ENCODE measurements at regions not wholly inside any gene's neighbourhood (a gene's known extent, or its start where the extent isn't known, plus 50 kb on each side); places are given as distances from the start of the nearest gene placed in this dataset.
A peak's percentile ranks its signal among the peaks of the same experiment; 100 is the strongest.

DNA sequence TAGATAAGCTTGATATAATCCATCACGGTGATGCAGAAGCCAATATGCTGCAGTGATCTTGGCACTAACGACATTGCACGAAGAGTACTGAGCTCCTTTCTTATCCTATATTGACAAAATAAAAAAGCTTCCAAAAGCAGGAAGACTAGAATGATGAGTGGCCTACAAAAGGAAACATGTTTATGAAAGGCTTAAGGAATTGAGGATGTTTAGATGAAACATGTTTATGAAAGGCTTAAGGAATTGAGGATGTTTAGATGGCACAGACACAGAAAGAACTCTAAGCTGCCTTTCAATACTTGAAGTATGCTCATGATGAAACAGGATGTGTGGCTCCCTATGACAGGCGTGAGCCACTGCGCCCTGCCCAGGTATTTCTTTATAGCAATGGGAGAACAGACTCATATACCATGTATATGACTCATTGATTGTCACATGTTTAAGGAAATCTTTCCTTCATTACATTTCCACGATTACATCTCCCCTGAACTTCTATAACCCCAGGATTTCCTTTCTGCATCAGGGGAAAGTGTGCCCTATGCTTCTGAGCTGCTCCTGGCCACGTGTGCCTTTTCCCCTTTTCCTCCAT lies 690.8 kb upstream of the ARGLU1 start:
- DNase-seq (ENCODE audit: low read depth, low spot score), result no peak

DNA sequence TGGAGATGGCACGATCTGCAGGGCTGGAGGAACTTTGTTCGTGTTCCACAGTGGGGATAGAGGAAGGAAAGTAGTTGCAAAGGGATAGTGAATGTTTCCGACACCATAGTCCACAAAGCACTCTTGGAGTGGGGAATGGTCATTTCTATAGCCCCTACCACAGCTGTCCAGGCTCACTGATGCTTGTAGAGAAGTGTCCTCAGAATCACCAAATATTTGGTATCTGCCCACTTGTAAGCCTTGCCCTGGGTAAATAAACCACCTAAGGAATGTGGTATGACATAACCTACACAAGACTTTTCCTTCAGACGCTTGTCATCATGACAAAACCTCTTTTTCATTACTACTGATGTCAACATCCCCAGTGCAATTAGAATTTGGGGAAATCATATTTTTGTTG lies 686.5 kb upstream of the ARGLU1 start:
- DNase-seq (ENCODE audit: low read depth, low spot score), result no peak

DNA sequence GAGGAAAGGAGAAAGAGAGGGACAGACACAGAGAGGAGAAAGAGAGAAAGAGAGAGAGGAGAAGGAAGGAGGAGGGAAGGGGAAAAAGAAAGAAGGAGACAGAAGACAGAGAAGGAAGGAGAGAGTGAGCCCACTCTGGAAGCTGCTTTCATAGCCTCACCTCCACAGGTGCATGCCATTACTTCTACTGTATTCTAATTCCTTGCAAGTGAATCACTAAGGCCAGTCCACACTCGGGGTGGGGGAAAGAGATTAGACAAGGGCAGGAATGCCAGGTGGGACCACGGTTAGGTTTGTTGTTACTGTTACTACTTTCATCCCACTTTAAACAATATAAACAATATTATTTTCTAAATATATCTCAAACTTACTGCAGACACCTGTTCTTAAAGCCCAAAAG lies 684.5 kb upstream of the ARGLU1 start:
- no peak for DNase-seq (ENCODE audit: low read depth, low spot score)

GRCh38 chr13:107252021-107252420 lies 684.1 kb upstream of the ARGLU1 start:
- no peak for DNase-seq (ENCODE audit: low read depth, low spot score)

- DNase-seq (ENCODE audit: low read depth, low spot score), result no peak
Measured at GRCh38 chr13:107251341-107251740, 683.4 kb upstream of the ARGLU1 start.

- DNase-seq (ENCODE audit: low read depth, low spot score), result no peak
Measured at GRCh38 chr13:107250628-107251027, 682.7 kb upstream of the ARGLU1 start.

- DNase-seq (ENCODE audit: low read depth, low spot score), result no peak
Measured at GRCh38 chr13:107244241-107244640, 676.3 kb upstream of the ARGLU1 start.

- no peak for DNase-seq (ENCODE audit: low read depth, low spot score)
Measured at GRCh38 chr13:107242138-107242537, 674.2 kb upstream of the ARGLU1 start.

- DNase-seq (ENCODE audit: low read depth, low spot score), result no peak
Measured at GRCh38 chr13:107241381-107241780, 673.4 kb upstream of the ARGLU1 start.

DNA sequence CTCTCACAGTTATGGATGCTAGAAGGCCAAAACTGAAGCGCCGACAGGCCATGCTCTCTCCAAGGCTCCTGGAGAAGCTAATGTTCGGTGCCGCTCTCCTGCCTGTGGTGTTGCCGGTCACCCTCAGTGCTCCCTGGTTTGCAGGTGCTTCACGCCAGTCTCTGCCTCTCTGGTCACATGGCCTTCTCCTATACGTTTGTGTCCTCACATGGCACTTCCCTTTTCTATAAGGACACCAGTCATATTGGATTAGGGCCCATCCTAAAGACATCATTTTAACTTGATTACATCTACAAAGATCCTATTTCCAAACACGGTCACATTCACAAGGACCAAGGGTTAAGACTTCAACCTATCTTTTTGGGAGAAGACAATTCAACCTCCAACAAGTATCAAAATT lies 671.3 kb upstream of the ARGLU1 start:
- no peak for DNase-seq (ENCODE audit: low read depth, low spot score)

GRCh38 chr13:107238262-107238981 lies 670.5 kb upstream of the ARGLU1 start:
- no peak for DNase-seq (ENCODE audit: low read depth, low spot score)

DNA sequence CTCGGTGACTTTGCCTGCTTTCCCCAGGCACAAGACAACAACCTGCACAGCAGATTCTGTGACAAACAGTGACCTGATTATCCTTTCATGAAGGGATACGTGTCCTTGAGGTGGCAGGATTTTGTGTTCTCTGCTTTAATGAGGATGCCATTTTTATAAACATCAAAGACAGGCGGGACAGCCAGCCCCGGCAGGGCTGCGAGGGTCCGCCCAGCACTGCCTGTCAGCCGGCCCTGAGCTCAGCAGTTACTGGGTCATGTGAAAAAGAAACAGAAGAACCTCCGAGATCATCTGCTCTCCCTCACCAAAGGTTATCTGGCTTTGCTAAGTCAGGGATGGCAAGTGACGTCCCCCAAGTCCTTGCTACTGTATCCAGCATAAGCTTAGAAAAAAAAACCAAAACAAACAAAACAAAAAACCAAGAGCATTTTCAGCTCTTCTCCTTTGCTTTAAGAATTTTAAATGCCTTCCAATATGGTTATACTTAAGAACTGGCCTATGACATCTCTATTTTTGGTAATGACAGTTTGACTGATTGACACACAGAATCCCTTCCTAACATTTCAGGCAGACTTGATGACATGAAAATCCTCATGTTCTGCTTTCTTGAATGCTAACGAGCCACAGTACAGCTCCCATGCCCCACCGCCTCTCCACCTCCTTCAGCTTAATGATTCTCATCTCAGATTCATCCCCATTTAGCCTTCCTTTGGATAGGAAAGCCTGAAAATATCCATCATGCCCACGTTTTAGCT lies 666.6 kb upstream of the ARGLU1 start:
- DNase-seq (ENCODE audit: low read depth, low spot score), result no peak

- no peak for DNase-seq (ENCODE audit: low read depth, low spot score)
Measured at GRCh38 chr13:107233541-107233940, 665.6 kb upstream of the ARGLU1 start.

- no peak for DNase-seq (ENCODE audit: low read depth, low spot score)
Measured at GRCh38 chr13:107231944-107232343, 664.0 kb upstream of the ARGLU1 start.

- DNase-seq (ENCODE audit: low read depth, low spot score), result no peak
Measured at GRCh38 chr13:107223867-107224266, 655.9 kb upstream of the ARGLU1 start.

- DNase-seq (ENCODE audit: low read depth, low spot score), result no peak
Measured at GRCh38 chr13:107222597-107222996, 654.7 kb upstream of the ARGLU1 start.

GRCh38 chr13:107220245-107220644 lies 652.3 kb upstream of the ARGLU1 start:
- no peak for DNase-seq (ENCODE audit: low read depth, low spot score)

DNA sequence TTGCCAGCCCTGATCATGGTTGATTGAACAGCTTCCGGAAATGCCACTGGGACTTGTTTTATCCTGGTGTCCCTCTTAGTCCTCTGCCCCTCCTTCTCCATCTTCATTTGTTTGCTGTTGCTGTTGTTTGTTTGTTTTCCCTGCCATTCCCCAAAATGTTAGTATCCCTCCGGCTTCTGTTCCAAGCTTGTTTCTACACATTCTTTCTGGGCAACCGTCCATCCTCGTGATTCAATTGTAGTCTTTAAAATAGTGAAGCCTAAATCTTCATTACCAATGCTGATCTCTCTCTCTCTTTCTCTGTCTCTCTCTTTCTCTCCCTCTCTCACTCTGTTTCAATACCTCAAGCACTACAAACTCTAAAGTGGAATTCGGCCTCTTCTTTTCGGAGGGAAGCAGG lies 649.3 kb upstream of the ARGLU1 start:
- DNase-seq (ENCODE audit: low read depth, low spot score), result no peak

- DNase-seq (ENCODE audit: low read depth, low spot score), result no peak
Measured at GRCh38 chr13:107216046-107216755, 648.3 kb upstream of the ARGLU1 start.

GRCh38 chr13:107211073-107211472 lies 643.1 kb upstream of the ARGLU1 start:
- DNase-seq (ENCODE audit: low read depth, low spot score), result peak; percentile 4

- no peak for DNase-seq (ENCODE audit: low read depth, low spot score)
Measured at GRCh38 chr13:107210723-107211030, 642.7 kb upstream of the ARGLU1 start.

All from activated CD4-positive, CD25-positive, alpha-beta regulatory T cell treated with anti-CD3 and anti-CD28 coated beads, Interleukin-2, amount 50 U/mL, for 16 hours (primary cell).